GM20000 (cell line): ENCODE measurements at regions not wholly inside any gene's neighbourhood (a gene's known extent, or its start where the extent isn't known, plus 50 kb on each side); places are given as distances from the start of the nearest gene placed in this dataset.

Experiments
- DNase-seq: peaks from one replicate; pipeline ENCODE4 v3.0.0; 2012; ENCODE audit warnings: low spot score
- CTCF ChIP-seq: IDR thresholded peaks from 2 replicates; pipeline ENCODE4 v1.5.1; 2012; ENCODE audit warnings: mild to moderate bottlenecking, control low read depth; ENCODE audit errors: extremely low read depth, missing control alignments

- TF ChIP-seq CTCF, result no peak
- DNase-seq, result no peak
Observed at GRCh38 chr10:78532480-78533042, 498.9 kb downstream of the RPS24 start.

- TF ChIP-seq CTCF, result no peak
- no peak for DNase-seq
Observed at GRCh38 chr10:78533098-78533497, 499.4 kb downstream of the RPS24 start.

- no peak for DNase-seq
- TF ChIP-seq CTCF, result no peak
Observed at GRCh38 chr10:78533776-78534175, 500.1 kb downstream of the RPS24 start.

GRCh38 chr10:78535716-78536218 lies 502.1 kb downstream of the RPS24 start:
- no peak for DNase-seq

GRCh38 chr10:78537018-78537417 lies 503.4 kb downstream of the RPS24 start:
- no peak for TF ChIP-seq CTCF
- DNase-seq, result no peak

More at GRCh38 chr10:78535716-78536218, 502.1 kb downstream of the RPS24 start:
- no peak for TF ChIP-seq CTCF

GRCh38 chr10:78539247-78539766 lies 505.6 kb downstream of the RPS24 start:
- no peak for DNase-seq
- no peak for TF ChIP-seq CTCF

GRCh38 chr10:78540355-78541076 lies 506.9 kb downstream of the RPS24 start:
- DNase-seq, result no peak
- TF ChIP-seq CTCF, result no peak
